ENCODE measurements at regions not wholly inside any gene's neighbourhood (a gene's known extent, or its start where the extent isn't known, plus 50 kb on each side); places are given as distances from the start of the nearest gene placed in this dataset.

DNA sequence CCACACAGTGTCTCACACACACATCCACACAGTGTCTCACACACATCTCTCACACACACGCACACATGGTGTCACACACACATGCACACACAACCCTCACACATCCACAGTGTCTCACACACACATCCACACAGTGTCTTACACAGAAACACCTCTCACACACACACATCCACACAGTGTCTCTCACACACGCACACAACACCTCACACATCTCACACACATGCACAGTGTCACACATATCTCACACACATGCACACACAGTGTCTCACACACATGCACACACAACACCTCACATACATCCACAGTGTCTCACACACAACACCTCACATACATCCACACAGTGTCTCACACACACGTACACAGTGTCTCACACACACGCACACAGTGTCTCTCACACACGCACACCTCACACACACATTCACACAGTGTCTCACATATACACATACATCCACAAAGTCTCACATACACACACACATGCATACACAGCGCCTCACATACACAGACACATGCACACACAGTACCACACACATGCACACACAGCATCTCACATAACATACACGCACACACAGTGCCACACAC lies 473.9 kb upstream of the HS6ST1 start:
- no peak for DNase-seq (ENCODE audit: low read depth in 4 of 4, low spot score in 3 of 4)

DNA sequence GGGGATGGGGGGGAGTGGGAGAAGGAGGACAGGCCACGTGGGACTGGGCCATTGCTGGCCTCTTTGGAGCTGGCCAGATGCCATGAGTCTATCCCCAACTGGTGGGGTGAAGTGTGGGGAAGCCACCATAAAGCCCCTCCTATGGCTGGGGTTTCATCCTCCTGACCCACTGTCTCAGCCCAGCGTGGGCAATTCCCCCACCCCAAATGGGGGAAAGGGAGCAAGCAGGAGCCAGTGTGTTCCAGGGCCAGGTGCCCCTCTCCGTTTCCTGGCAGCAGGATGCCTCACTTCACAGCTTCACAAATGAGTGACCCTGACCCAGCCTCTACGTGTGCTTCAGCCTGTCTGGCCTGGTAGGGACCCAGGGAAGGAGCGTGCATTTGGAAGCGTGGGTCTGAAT lies 474.7 kb upstream of the HS6ST1 start:
- DNase-seq (ENCODE audit: low read depth in 4 of 4, low spot score in 3 of 4) = no peak

DNA sequence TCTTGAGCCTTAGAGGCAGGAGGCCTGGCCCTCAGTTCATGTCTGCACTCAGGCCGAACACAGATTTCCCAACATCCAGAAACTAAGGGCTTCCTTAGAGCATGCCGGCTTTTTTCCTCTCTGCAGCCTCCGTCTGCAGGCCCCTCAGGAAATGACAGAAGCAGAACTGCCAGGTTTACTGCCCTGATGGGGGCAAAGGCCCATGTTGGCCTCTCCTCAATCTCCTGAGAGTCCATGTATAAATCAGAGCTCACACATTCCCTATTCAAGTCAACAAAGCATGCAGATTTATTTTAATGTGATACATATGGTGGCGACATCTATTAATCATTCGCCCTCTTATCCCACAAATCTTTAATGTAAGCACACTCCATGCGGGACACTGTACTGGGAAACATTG lies 475.6 kb upstream of the HS6ST1 start:
- no peak for DNase-seq (ENCODE audit: low read depth in 4 of 4, low spot score in 3 of 4)

DNA sequence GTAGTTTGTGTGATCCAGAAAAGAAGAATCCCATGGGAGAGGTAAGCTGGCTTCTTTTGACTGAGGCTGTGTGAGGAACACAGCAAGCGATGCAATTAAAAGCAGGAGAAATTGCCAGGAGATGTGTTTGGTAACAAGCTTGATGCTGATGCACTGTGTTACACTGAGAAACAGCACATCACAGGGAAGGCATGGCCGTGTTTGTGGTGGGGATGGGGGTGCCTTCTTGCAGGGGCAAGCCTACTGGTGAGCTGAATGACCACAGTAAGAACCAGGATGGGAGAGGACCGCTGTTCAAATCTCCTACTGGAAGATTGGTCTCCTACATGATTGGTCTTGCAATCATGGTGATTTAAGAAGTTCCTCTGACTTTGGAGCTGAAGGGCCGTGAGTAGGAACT lies 477.7 kb upstream of the HS6ST1 start:
- DNase-seq (ENCODE audit: low read depth in 4 of 4, low spot score in 3 of 4) = no peak

DNA sequence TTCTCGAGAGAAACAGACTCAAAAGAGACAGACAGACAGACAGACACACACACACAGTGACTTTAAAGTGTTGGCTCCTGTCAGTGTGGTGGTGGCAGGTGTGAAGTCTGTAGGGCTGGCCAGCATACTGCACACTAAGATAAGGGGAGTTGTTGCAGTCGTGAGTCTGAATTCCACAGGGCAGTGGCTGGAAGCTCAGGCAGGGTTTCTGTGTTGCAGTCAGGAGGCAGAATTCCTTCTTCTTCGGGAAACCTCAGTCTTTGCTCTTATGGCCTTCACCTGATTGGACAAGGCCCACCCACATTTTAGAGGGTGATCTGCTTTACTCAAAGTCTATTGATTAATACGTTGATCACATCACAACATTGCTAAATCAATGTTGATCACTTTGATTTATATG lies 478.4 kb upstream of the HS6ST1 start:
- DNase-seq (ENCODE audit: low read depth in 4 of 4, low spot score in 3 of 4) = no peak

DNA sequence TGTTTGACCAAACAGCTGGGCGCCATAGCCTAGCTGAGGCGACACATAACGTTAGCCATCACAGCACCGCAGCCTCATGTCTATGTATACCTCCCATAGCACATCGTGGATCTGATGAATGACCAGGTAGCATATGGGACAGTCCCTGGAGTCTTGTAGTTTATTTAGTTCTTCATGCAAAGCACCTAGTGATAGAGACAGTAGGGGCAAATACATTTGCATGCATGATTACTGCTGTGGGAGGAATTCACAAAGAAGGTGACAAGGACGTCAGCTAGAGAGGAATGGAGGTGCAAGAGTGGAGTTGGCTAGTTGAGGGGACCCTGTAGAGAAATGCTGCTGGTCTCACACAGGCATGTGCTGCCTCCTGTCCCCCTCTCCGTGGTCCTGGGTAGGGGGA lies 478.9 kb upstream of the HS6ST1 start:
- DNase-seq (ENCODE audit: low read depth in 4 of 4, low spot score in 3 of 4) = no peak

DNA sequence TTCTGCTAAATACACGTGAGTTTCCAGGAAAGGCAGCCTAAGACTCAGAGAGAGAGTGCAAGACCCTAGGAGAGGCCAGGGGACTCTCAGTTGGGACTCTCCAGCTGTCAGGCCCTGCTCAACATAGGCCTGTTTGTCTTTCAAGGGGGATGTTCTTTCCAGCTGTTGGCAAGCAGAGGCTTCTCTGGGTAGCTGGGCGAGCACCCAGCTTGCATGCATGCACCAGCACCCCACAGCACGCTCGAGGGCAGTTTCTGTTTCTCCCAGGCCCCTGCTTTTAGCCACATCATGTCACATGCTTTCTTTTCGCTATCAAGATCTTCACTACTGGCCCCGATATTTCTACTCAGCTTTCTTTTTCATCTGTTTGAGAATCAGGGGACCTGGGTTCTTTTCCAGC lies 479.3 kb upstream of the HS6ST1 start:
- DNase-seq (ENCODE audit: low read depth in 4 of 4, low spot score in 3 of 4) = no peak

DNA sequence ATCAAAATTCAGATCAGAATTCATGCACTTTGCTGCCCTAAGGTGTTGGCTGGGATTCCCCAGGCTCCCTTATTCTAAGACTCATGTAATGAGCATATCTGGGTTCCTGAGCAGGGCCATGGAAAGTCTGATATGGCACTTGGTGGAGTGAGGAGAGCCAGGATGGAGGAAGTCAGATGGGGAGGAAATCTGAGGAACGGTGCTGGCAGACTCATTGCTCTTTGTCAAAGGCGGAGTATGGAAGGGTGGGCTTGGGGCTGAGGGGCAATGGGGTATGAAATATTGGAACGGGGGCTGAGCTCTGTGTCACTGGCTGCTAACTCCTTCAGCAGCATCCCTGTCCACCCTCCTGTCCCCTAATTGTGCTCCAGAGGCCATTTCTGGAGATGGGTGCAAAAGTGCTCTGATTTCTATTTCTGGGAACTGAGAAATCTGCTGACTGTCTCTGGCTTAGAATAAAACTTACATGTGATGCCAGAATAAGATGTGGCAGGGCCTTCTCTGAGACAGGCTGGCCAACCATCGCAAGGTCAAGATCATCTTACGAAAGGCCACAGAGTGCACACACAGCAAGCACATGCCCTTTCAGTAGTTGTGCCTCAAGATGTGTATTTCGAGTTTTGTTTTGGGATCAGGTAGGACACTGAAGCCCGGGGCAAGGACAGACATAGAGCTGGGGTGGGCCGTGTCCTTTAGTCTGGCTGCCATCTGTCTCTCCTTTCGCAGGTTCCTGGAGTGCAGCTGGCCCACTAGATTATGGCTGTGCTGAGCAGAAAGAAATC lies 480.0 kb upstream of the HS6ST1 start:
- no peak for DNase-seq (ENCODE audit: low read depth in 4 of 4, low spot score in 3 of 4)

DNA sequence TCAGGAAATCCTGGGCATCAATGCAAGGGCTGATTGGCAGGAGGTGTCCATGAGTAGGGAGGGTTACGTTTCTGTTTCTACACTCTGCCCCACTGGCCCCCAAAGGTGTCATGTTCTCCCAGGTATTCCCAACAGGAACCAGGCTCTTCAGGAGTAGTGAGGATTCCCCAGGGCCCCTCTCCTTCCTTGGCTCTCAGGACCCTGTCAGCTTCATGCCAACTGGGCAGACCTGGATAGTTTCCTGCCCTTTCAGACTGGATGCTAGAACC lies 480.6 kb upstream of the HS6ST1 start:
- DNase-seq (ENCODE audit: low read depth in 4 of 4, low spot score in 3 of 4) = no peak

DNA sequence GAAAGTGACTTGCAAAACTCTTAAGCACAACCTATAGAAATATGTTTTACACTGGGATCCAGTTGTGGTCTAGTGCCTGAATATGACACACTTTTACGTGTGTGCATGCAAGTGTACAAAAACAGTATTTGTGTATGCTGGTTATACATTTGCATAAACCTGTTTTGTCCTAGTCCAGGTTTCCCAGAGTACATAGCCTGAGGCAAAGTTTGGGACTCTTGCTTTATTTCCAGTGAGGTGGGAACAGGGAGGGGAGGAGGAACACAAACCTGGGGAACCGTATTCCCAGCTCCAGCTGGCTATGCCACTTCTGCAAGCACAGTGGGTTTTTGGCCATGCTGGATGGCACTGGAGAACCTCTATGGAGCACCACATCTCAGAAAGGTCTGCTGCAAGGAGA lies 481.1 kb upstream of the HS6ST1 start:
- DNase-seq (ENCODE audit: low read depth in 4 of 4, low spot score in 3 of 4) = no peak

DNA sequence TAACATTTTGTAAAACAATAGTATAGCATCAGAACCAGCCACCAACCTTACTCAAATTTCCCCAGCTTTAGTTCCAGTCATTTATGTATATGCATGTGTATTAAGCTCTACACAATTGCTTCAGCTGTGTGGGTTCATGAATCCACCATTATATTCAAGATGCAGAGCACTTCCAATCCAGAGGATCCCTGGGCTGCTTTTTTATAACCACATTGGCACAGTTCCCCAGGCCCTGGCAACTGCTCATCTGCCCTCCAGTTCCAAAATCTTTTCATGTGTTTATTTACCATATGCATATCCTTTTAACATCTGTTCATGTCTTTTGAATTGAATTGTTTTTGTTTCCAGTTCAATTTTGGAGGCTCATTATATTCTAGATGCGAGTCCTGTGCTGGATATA lies 482.9 kb upstream of the HS6ST1 start:
- no peak for DNase-seq (ENCODE audit: low read depth in 4 of 4, low spot score in 3 of 4)

DNA sequence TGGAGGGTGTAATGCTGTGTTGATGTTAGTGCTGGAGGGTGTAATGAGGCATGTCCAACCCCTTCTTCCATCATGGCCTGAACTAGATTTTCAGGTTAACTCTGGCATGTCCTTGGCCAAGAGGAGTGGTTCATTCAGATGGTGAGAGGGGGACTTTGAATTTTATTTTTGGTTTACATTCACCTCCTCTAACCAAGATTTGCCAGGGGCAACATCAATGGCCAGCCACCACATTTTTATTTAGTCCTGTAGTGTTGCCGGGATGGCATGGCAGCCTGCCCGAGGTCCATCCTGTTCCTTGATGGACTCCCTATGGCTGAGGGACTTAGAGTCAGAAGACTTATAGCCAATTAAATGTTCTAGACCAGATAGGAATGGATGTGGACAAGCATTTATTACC lies 484.6 kb upstream of the HS6ST1 start:
- no peak for DNase-seq (ENCODE audit: low read depth in 4 of 4, low spot score in 3 of 4)

DNA sequence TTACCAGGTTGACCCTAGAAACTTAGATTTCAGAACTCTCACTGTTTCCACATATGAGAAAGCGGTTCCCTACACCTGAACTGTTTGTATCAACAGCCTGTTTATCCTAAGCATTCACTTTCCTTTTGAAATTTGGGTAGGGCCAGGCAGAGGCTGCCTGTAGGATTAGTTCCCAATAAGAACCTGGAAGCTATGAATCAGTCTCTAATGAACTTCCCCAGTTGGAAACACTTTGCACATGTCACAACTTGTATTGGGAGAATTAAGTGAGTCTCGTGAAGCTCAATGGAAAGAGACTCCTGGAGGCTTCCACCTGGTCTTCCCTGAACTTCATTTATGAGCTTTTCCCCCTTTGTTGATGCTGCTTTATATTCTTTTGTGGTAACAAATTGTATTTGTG lies 486.6 kb upstream of the HS6ST1 start:
- no peak for DNase-seq (ENCODE audit: low read depth in 4 of 4, low spot score in 3 of 4)

DNA sequence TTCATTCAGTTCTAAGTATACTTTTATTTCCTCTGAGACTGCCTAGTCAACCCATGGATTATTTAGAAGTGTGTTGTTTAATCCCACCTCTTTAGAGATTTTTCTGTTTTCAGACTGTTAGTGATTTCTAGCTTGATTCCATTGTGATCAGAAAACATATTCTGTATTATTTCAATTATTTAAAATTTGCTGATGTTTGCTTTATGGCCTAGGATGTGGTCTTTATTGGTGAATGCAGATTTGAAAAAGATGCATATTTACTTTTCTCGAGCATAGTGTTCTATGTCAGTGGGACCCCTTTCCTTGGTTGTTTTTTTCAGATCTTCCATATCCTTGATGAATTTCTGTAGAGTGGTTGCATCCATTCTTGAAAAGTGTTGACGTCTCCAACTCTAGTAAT lies 487.2 kb upstream of the HS6ST1 start:
- no peak for DNase-seq (ENCODE audit: low read depth in 4 of 4, low spot score in 3 of 4)

DNA sequence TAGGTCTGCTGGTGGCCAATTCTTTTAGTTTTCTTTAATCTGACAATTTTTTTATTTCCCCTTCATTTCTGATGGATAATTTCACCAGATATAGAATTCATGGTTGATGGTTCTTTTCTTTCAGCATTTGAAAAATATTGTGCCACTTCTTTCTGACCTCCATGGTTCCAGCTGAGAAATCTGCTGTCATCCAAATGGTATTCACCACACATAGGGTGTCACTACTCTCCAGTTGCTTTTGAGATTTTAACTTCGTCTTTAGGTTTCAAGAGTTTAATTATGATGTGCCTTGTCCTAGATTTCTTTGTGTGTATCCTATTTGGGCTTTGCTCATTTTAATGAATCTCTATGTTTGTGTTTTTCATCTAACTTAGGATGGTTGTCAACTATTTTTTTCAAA lies 488.6 kb upstream of the HS6ST1 start:
- no peak for DNase-seq (ENCODE audit: low read depth in 4 of 4, low spot score in 3 of 4)

DNA sequence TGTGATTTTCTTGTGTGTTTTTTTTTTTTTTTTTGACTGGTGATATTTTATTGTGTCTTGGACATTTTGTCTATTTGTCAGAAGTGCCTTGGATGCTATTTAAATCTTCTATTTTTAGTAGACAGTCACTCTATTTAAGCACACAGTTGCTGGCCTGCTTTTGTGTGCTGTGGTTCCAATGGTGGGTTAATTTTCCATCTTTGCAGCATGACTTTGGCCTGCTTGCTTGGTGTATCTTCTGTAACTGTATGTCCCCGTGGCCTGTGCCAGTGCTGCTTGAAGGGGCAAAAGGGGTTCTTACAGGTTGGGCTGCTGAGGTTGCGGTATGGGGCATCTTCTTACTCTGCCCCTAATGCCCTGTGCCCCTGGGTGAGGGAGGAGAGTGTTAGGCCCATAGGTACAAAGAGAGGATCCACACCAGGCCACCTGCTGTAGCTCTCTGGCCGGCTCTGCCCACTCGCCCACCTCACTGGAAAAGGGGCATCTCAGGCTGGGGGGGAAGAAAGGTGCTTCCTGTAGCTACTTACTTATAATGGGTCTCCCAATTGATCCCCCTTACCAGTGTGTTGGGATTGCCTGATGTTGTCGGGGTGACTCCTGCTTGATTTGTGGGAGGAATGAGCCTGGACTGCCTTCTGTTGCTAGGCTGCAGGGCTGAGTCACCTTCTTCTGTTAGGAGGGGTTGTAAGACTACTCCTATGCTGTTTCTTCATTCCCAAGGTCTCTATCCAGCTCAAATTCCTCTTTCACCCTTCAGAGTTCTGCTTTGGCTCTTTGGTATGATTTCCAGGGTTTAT lies 490.0 kb upstream of the HS6ST1 start:
- no peak for DNase-seq (ENCODE audit: low read depth in 4 of 4, low spot score in 3 of 4)

DNA sequence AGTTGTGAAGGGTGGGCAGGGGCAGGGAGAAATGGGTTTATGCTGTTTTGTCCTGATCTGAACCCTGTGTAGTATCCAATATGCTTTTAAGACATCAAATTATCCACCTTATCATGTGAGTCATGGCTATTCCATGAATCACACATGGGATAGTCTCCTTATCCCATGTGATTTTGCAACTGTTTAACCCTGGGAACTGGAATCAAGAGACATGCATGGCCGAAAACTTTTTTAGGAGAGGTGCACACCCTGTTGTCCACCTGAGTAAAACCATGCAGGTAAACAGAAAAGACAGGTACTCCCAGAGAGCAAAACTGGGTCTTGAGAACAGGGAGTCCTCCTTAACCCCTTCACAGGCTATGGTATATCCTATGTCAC lies 490.6 kb upstream of the HS6ST1 start:
- DNase-seq (ENCODE audit: low read depth in 4 of 4, low spot score in 3 of 4) = no peak

DNA sequence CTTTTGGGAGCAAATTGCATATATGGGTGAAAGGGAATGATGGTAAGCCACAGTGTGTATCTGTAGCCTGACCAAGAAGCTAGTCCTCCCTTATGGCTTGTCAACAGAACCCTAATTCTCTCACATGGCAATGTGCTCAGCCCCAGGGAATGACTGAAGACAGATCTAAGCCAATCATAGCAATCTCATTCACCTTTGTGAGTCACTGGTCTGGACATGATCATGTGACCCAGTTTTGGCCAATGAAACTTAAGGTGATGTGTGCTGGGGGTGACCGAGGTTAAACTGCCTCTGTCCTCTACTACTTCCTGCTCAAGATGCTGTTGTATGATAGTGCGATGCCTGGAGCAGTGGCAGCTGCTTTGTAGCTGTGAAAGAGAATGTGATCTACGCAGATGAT lies 491.2 kb upstream of the HS6ST1 start:
- DNase-seq (ENCODE audit: low read depth in 4 of 4, low spot score in 3 of 4) = no peak

DNA sequence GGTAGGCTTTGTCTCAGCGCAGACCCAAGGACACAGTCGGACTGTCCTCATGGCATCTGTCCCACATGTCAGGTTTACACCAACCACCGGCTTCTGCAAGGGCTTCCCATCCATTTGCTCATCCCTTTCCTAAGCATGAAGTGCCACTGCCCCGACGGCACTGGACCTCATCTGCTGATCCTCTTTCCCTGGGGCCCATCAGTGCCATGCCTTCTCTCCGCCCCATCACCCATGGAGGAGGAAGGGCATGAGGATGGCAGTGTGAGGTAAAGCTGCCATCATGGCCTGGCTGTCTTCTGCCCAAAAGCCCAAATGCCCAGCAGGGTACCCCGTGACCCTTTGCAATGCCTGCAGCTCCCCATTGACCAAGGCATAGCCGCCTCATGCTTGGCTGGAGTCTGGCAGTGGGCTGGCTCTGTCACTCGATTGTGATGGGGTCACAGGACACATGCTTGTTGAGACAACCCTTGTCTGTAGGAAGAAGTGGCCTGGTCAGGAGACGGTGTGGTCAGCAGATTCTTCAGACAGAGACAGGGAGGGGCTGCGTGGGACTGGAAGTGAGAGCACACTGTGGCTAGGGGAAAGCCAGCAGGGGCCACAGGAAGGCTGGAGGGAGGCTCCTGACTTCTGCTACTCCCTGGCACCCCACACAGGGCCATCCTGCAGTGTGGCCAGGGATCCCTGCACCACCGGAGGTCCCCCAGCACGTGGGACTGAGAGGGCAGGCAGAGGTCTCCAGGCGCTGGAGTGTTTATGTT lies 493.7 kb upstream of the HS6ST1 start:
- DNase-seq (ENCODE audit: low read depth in 4 of 4, low spot score in 3 of 4) = no peak

DNA sequence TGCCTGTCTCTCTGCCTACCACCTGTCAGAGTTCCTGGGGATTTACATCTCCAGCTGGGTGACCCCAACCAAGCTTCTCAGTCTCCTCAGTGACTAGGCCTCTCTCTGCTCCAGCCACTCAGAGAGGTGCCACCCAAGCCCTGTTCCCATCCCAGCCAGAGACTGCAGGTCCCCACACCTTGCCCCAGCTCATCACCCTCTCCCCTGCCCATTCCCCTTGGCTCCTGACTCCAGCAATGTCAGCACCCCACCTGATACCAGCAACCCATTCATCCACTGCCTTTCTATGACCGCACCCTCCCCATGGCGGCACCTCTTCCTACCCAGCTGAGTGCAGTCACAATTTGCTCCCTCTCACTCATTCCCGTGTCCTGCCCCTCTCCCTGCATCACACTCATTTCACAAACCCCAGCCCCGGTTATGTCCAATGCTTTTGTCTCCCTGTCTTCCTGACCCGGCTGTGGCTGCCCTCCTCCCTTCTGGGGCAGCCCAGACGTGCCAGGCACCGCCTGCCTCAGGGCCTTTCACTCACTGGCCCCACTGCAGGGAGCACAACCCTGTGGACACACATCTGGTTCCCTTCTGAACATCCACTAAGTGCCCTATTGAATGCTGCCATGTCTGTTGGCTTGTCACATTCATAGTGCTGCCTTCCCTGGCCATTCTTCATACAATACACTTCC lies 494.8 kb upstream of the HS6ST1 start:
- DNase-seq (ENCODE audit: low read depth in 4 of 4, low spot score in 3 of 4) = no peak

DNA sequence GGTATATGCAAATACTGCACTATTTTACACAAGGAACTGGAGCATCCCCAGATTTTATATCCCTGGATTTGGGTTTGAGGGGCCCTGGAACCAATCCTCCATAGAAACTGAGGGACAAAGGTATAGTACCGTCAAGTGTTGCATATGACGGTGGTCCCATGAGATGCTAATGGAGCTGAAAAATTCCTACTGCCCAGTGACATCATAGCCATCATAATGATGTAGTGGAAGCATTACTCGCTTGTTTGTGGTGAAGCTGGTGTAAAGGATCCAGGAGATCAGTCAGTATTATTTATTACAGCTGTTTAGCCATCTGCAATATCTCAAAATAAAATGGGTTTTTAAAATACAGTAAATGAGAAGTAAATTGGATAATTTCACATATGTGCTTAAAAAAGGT lies 496.6 kb upstream of the HS6ST1 start:
- DNase-seq (ENCODE audit: low read depth in 4 of 4, low spot score in 3 of 4) = no peak
